ENCODE measurements at regions not wholly inside any gene's neighbourhood (a gene's known extent, or its start where the extent isn't known, plus 50 kb on each side); places are given as distances from the start of the nearest gene placed in this dataset.

- Histone ChIP-seq H3K4me1 (ENCODE audit: control insufficient read depth, insufficient read depth, low read length, unreplicated experiment) (no peaks in the 10 kb centered on the region), H2AFZ (ENCODE audit: low read length, unreplicated experiment) (no peak overlapping the region), H3K4me3 (ENCODE audit: low read depth, low read length) (no peak overlapping the region), H3K27me3 (ENCODE audit: insufficient read depth, low read length) (no peaks in the 10 kb centered on the region), H3K79me2 (ENCODE audit: control insufficient read depth, insufficient read depth, low read length, unreplicated experiment) (no peaks in the 10 kb centered on the region), H3K27ac (ENCODE audit: low read depth, low read length) (no peak overlapping the region), H3K36me3 (ENCODE audit: insufficient read depth, low read length) (no peaks in the 10 kb centered on the region)
Measured at GRCh38 chr6:22349051-22349450, 52.2 kb upstream of the PRL start.

GRCh38 chr6:22349528-22349927 is 52.7 kb upstream of the PRL start:
- Histone ChIP-seq H3K27ac (ENCODE audit: low read depth, low read length) (no peak overlapping the region), H3K4me1 (ENCODE audit: control insufficient read depth, insufficient read depth, low read length, unreplicated experiment) (no peaks in the 10 kb centered on the region), H3K4me3 (ENCODE audit: low read depth, low read length) (no peak overlapping the region), H3K79me2 (ENCODE audit: control insufficient read depth, insufficient read depth, low read length, unreplicated experiment) (no peaks in the 10 kb centered on the region), H3K27me3 (ENCODE audit: insufficient read depth, low read length) (no peaks in the 10 kb centered on the region), H2AFZ (ENCODE audit: low read length, unreplicated experiment) (no peak overlapping the region), H3K36me3 (ENCODE audit: insufficient read depth, low read length) (no peaks in the 10 kb centered on the region)

GRCh38 chr6:22350109-22350508 is 53.3 kb upstream of the PRL start:
- Histone ChIP-seq H3K4me3 (ENCODE audit: low read depth, low read length) (no peak overlapping the region), H2AFZ (ENCODE audit: low read length, unreplicated experiment) (no peak overlapping the region), H3K27ac (ENCODE audit: low read depth, low read length) (no peak overlapping the region), H3K79me2 (ENCODE audit: control insufficient read depth, insufficient read depth, low read length, unreplicated experiment) (no peaks in the 10 kb centered on the region), H3K27me3 (ENCODE audit: insufficient read depth, low read length) (no peaks in the 10 kb centered on the region), H3K4me1 (ENCODE audit: control insufficient read depth, insufficient read depth, low read length, unreplicated experiment) (no peaks in the 10 kb centered on the region), H3K36me3 (ENCODE audit: insufficient read depth, low read length) (no peaks in the 10 kb centered on the region)

- Histone ChIP-seq H2AFZ (ENCODE audit: low read length, unreplicated experiment) (no peak overlapping the region), H3K4me1 (ENCODE audit: control insufficient read depth, insufficient read depth, low read length, unreplicated experiment) (no peaks in the 10 kb centered on the region), H3K36me3 (ENCODE audit: insufficient read depth, low read length) (no peaks in the 10 kb centered on the region), H3K4me3 (ENCODE audit: low read depth, low read length) (no peak overlapping the region), H3K27me3 (ENCODE audit: insufficient read depth, low read length) (no peaks in the 10 kb centered on the region), H3K27ac (ENCODE audit: low read depth, low read length) (no peak overlapping the region), H3K79me2 (ENCODE audit: control insufficient read depth, insufficient read depth, low read length, unreplicated experiment) (no peaks in the 10 kb centered on the region)
Measured at GRCh38 chr6:22353101-22353500, 56.3 kb upstream of the PRL start.

GRCh38 chr6:22356362-22356940 is 59.6 kb upstream of the PRL start:
- Histone ChIP-seq H3K36me3 (ENCODE audit: insufficient read depth, low read length) (no peaks in the 10 kb centered on the region), H3K4me3 (ENCODE audit: low read depth, low read length) (no peak overlapping the region), H2AFZ (ENCODE audit: low read length, unreplicated experiment) (no peak overlapping the region), H3K27ac (ENCODE audit: low read depth, low read length) (no peak overlapping the region), H3K4me1 (ENCODE audit: control insufficient read depth, insufficient read depth, low read length, unreplicated experiment) (no peaks in the 10 kb centered on the region), H3K27me3 (ENCODE audit: insufficient read depth, low read length) (no peaks in the 10 kb centered on the region), H3K79me2 (ENCODE audit: control insufficient read depth, insufficient read depth, low read length, unreplicated experiment) (no peaks in the 10 kb centered on the region)

GRCh38 chr6:22357724-22358189 is 60.9 kb upstream of the PRL start:
- H2AFZ ChIP-seq (ENCODE audit: low read length, unreplicated experiment): no peak overlapping the region
- no peak overlapping the region for H3K27ac ChIP-seq (ENCODE audit: low read depth, low read length)

GRCh38 chr6:22361576-22361975 is 64.7 kb upstream of the PRL start:
- H2AFZ ChIP-seq (ENCODE audit: low read length, unreplicated experiment): no peak overlapping the region
- no peaks in the 10 kb centered on the region for H3K36me3 ChIP-seq (ENCODE audit: insufficient read depth, low read length)
- H3K4me3 ChIP-seq (ENCODE audit: low read depth, low read length): no peak overlapping the region
- H3K27me3 ChIP-seq (ENCODE audit: insufficient read depth, low read length): no peaks in the 10 kb centered on the region
- no peaks in the 10 kb centered on the region for H3K79me2 ChIP-seq (ENCODE audit: control insufficient read depth, insufficient read depth, low read length, unreplicated experiment)
- H3K4me1 ChIP-seq (ENCODE audit: control insufficient read depth, insufficient read depth, low read length, unreplicated experiment): no peaks in the 10 kb centered on the region
- no peak overlapping the region for H3K27ac ChIP-seq (ENCODE audit: low read depth, low read length)

More at GRCh38 chr6:22357724-22358189, 60.9 kb upstream of the PRL start:
- Histone ChIP-seq H3K27me3 (ENCODE audit: insufficient read depth, low read length) (no peaks in the 10 kb centered on the region), H3K36me3 (ENCODE audit: insufficient read depth, low read length) (no peaks in the 10 kb centered on the region), H3K4me3 (ENCODE audit: low read depth, low read length) (no peak overlapping the region), H3K79me2 (ENCODE audit: control insufficient read depth, insufficient read depth, low read length, unreplicated experiment) (no peaks in the 10 kb centered on the region), H3K4me1 (ENCODE audit: control insufficient read depth, insufficient read depth, low read length, unreplicated experiment) (no peaks in the 10 kb centered on the region)

- Histone ChIP-seq H3K79me2 (ENCODE audit: control insufficient read depth, insufficient read depth, low read length, unreplicated experiment) (no peaks in the 10 kb centered on the region), H3K27ac (ENCODE audit: low read depth, low read length) (no peak overlapping the region), H3K4me1 (ENCODE audit: control insufficient read depth, insufficient read depth, low read length, unreplicated experiment) (no peaks in the 10 kb centered on the region), H2AFZ (ENCODE audit: low read length, unreplicated experiment) (no peak overlapping the region), H3K27me3 (ENCODE audit: insufficient read depth, low read length) (no peaks in the 10 kb centered on the region), H3K36me3 (ENCODE audit: insufficient read depth, low read length) (no peaks in the 10 kb centered on the region), H3K4me3 (ENCODE audit: low read depth, low read length) (no peak overlapping the region)
Measured at GRCh38 chr6:22362361-22362760, 65.5 kb upstream of the PRL start.

GRCh38 chr6:22363166-22363713 is 66.4 kb upstream of the PRL start:
- Histone ChIP-seq H3K27ac (ENCODE audit: low read depth, low read length) (no peak overlapping the region), H3K4me1 (ENCODE audit: control insufficient read depth, insufficient read depth, low read length, unreplicated experiment) (no peaks in the 10 kb centered on the region), H3K27me3 (ENCODE audit: insufficient read depth, low read length) (no peaks in the 10 kb centered on the region), H3K4me3 (ENCODE audit: low read depth, low read length) (no peak overlapping the region), H2AFZ (ENCODE audit: low read length, unreplicated experiment) (no peak overlapping the region), H3K79me2 (ENCODE audit: control insufficient read depth, insufficient read depth, low read length, unreplicated experiment) (no peaks in the 10 kb centered on the region), H3K36me3 (ENCODE audit: insufficient read depth, low read length) (no peaks in the 10 kb centered on the region)

GRCh38 chr6:22363714-22364239 is 66.9 kb upstream of the PRL start:
- Histone ChIP-seq H3K27me3 (ENCODE audit: insufficient read depth, low read length) (no peaks in the 10 kb centered on the region), H3K4me3 (ENCODE audit: low read depth, low read length) (no peak overlapping the region), H3K4me1 (ENCODE audit: control insufficient read depth, insufficient read depth, low read length, unreplicated experiment) (no peaks in the 10 kb centered on the region), H2AFZ (ENCODE audit: low read length, unreplicated experiment) (no peak overlapping the region), H3K27ac (ENCODE audit: low read depth, low read length) (no peak overlapping the region), H3K36me3 (ENCODE audit: insufficient read depth, low read length) (no peaks in the 10 kb centered on the region), H3K79me2 (ENCODE audit: control insufficient read depth, insufficient read depth, low read length, unreplicated experiment) (no peaks in the 10 kb centered on the region)

- Histone ChIP-seq H3K36me3 (ENCODE audit: insufficient read depth, low read length) (no peaks in the 10 kb centered on the region), H3K27me3 (ENCODE audit: insufficient read depth, low read length) (no peaks in the 10 kb centered on the region), H3K4me1 (ENCODE audit: control insufficient read depth, insufficient read depth, low read length, unreplicated experiment) (no peaks in the 10 kb centered on the region), H3K79me2 (ENCODE audit: control insufficient read depth, insufficient read depth, low read length, unreplicated experiment) (no peaks in the 10 kb centered on the region), H3K27ac (ENCODE audit: low read depth, low read length) (no peak overlapping the region), H2AFZ (ENCODE audit: low read length, unreplicated experiment) (no peak overlapping the region), H3K4me3 (ENCODE audit: low read depth, low read length) (no peak overlapping the region)
Measured at GRCh38 chr6:22364306-22364705, 67.5 kb upstream of the PRL start.

Data from ACC112 (cell line).